ENCODE measurements at regions not wholly inside any gene's neighbourhood (a gene's known extent, or its start where the extent isn't known, plus 50 kb on each side); places are given as distances from the start of the nearest gene placed in this dataset.
A peak's percentile ranks its signal among the peaks of the same experiment; 100 is the strongest.

GRCh38 chr15:77557564-77557963, 75.1 kb downstream of the LINGO1 start:
- DNase-seq, result no peak

GRCh38 chr15:77557144-77557543, 75.6 kb downstream of the LINGO1 start:
- DNase-seq, result no peak

DNA sequence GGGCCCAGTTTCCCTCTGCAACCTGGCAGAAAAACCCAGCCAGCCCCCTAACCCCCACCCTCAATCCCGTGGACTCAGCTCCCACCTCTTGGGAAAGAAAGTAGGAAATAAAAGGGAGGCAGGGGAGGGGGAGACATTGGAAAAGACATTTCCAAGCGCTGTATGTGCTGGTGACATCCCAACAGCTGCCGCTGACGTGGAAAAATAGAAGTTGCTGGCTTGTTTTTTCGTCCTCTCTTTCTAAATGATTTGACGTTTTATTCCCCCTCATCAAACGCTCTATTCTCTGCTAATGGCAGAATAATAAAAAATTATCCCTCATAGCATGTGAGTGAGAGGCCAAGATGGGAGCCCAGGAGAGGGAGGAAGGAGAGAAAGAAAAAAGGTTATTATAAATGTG, 76.1 kb downstream of the LINGO1 start:
- no peak for DNase-seq

- DNase-seq, result no peak
These were observed 77.5 kb downstream of the LINGO1 start for GRCh38 chr15:77555232-77555631.

DNA sequence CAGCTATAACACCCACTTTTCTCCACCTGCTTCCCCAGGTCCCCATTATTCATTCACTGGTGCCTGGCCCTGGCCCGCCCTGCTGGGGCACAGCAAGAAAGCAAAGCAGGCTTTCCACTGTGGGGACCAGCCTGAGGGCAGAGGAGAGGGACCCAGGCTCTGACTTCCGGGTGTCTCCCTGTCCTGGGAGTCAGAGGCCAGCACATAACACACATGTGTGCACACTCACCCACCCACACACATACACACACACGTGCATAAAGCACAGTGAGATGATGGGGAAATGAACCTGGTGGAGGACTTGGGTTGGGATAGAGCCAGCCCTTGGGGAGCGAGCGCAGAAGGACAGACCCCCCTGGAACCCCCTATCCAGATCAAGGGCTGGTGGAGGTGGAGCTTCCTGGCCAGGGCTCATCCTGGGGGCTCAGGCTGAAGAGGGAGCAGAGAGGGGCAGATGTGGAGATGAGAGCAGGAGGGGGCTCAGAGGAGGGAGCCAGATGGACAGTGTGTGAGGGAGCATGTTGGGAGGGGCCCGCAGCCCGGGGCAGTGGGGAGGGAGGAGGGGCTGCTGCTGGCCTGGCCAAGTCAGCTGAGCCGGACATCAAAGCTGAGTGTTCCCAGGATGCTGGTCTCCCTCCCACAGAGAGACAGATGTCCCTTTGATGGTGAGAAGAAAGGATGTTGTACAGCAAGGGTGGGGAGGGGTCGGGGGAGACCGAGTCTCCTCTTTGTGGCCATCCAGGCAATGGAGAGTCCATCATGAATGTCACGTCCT, 78.2 kb downstream of the LINGO1 start:
- DNase-seq, result no peak

DNA sequence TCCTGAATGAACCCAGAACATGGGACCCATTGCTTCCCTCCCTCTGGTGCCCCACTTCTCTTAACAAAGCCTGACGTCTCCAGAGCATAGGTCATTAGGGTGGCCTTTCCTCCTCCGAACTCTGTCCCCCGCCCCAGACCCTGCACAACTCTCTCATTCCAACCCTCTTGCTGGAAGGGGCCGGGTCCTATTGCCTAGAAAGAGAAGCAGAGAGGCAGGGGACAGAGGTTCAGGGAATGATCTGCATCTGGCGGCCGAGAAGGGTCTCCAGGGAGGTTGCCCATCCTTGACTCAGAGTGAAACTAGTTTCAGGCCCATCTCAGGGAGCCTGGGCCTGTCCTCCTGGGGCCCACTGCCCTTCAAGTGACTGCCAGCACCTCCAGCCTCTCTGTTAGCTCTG, 79.0 kb downstream of the LINGO1 start:
- DNase-seq, result no peak

DNA sequence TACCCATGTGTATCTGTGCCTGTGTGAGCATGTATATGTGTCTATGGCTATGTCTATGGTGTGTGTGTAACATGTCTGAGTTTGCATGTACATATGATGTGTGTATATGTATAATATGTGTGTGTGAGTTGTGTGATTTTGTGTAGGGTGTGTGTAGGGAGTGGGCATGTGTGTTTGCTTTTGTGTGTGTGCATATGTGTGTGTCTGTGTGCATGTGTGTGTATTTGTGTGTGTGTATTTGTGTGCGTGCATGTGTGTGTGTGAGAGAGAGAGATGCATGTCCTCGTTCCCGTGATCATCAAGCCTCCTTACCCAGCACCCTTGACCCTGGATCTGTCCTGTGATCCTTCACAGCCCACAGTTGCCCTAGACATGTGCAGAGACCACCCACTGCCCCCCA, 79.5 kb downstream of the LINGO1 start:
- no peak for DNase-seq

DNA sequence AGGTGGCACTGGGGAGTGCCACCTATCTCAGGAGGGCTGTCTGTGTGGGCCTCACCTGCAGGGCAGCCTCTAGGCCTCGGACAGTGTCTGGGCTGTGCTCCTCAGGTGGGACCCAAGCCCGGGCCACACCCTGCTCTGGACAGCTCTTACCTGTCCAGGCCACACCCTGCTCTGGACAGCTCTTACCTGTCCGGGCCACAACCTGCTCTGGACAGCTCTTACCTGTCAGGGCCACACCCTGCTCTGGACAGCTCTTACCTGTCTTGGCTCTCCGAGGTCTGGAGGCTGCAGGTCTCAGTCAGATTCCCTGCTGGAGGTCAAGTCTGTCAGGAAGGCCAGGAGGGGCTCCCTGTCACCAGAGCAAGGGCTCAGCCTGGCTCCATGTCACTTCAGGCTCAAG, 80.6 kb downstream of the LINGO1 start:
- DNase-seq, result no peak

GRCh38 chr15:77550301-77551251, 82.1 kb downstream of the LINGO1 start:
- DNase-seq, result no peak

GRCh38 chr15:77549576-77550288, 83.0 kb downstream of the LINGO1 start:
- no peak for DNase-seq

DNA sequence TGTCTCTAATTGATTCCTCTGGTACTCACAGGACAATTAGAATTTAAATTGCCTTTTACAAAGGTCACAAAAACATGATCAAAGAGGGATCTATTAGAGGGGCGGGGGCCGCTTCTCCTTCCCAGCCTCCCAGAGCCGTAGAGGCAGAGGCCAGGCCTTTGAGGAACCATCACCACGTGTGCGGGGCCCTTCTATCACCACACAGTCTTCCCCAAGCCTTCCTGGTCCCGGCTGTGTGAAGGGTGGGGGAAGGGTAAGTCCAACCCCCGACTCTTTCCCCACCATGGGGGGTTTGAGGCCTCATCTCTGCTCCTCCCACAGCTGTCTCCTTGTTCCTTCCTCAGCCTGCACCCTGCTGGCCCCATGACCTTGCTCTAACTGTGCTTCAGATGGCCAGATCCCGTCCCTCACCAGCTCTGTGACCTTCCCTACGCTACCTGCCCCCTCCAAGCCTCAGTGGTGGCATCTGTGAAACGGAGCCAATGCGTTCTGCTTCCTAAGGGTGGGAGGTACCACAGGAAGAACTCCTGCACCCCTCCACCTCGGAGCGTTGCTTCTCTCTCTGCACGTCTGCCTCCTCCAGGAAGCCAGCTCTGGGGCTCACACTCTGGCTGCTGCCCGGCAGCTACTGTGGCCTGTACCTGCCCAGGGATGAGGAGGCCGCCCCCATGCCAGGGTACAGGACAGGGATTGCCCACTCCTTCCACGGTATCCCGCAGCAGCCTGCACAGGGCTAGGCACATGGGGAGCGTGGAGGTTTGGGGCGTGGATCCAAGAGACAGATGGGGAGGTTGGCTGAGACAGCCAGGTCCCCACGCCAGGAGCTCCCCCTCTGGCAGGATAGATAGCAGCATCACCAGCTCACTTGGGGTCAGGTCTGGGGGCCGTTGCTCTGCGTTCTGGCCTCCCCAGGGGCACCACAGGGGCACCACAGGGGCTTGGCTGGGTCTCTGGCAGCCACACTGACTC, 83.8 kb downstream of the LINGO1 start:
- no peak for DNase-seq

DNA sequence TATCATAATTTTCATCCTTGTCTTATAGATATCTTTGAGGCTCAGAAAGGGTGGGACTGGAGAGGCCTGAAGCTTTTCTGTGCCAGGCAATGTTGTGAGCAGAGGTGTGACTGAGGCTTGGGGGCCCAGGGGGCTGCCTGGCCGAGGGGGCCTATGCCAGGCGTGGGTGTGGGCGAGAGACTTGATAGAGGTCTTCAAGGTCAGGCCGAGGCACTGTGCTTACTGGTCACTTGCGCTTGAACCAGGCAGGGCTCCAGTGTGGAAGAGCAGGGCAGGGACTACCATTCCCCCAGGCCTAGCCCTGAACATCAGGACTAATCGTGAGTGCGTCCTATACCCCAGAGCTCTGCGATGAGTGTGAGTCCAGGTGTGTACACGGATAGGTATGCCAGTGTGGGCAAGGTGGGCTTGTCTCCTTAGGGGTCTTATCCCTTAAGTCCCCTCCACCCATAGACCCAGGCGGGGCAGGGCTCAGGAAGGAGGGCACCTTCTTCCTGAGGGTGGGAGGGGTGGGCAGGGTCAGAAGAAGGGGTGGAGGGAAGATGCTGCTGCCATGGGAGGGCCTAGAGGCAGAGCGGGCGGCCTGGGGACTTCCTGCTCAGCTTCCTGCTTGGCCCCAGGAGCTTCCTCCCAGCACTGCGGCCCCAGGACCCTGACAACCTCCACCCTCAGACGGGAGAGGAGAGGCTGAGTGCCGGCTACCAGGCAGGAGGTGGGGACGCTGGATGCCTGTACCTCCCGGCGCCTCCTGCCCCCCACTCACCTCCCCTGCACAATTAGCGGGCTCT, 84.7 kb downstream of the LINGO1 start:
- DNase-seq, result no peak

- no peak for DNase-seq
These were observed 85.8 kb downstream of the LINGO1 start for GRCh38 chr15:77546870-77547269.

- DNase-seq, result peak; percentile 27
These were observed 86.6 kb downstream of the LINGO1 start for GRCh38 chr15:77546050-77546501.

DNA sequence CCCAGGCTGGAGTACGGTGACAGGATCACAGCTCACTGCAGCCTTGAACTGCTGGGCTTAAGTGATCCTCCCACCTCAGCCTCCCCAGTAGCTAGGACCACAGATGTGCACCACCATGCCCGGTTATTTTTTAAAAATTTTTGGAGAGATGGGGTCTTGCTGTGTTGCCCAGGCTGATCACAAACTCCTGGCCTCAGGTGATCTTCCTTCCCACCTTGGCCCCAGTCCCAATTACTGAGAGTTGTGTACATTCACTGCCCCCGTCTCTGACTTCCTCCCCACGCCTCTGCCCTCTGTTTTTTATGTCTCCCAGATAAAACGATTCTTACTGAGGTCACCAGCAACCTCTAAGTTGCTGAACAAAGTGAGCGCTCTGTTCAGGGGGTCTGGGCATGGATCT, 87.7 kb downstream of the LINGO1 start:
- peak; percentile 7 for DNase-seq

DNA sequence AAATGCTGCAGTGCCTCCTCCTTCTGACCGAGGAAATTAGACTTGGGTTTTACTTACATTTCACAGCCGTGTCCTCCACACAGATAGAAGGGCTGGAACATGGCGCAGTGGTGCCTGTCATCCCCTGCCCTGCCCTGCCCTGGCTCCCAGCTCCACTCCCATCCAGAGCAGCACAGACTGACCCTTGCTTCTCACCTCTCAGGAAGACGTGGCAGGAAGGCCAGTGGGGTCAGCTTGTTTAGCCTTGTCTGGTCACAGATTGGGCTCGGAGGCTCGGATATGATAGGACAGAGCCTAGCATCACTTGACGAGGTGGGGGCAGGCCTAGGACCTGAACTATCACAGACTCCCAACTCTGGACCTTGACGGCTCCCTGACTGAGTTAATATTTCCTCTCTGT, 88.5 kb downstream of the LINGO1 start:
- DNase-seq, result peak; percentile 31

DNA sequence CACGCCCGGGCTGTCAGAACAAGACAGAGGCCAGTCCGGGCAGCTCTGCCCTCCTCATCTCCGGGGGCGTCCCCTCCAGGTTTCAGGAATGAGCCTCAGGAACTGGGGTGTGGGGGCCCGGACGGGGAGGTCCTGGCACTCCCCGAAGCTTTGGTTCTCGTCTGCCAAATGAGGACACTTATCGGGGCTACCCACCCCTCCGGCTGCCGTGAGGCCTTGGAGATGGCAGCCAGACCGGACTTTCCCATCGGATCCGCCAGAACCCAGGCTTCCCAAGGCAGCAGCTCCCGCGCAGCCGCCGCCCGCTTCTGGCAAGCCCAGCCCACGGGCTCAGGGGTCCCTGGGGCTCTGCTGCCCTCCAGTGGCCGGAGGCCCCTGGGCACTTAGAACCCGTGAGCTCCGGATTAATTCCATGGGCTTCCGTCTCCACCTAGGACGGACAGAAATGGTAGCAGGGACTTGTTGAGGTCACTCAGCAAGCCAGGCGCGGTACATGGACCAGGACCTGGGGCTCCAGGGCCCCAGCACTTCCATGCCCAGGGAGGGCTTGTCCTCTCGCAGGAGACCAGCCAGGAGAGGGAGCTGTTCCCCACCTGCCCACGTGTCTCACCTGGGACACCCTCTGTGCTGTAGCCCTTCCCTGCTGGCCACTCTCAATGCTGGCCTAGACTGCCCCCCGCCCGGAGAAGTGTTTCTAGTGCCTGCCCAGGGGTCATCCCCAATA, 89.4 kb downstream of the LINGO1 start:
- DNase-seq, result peak; percentile 93

DNA sequence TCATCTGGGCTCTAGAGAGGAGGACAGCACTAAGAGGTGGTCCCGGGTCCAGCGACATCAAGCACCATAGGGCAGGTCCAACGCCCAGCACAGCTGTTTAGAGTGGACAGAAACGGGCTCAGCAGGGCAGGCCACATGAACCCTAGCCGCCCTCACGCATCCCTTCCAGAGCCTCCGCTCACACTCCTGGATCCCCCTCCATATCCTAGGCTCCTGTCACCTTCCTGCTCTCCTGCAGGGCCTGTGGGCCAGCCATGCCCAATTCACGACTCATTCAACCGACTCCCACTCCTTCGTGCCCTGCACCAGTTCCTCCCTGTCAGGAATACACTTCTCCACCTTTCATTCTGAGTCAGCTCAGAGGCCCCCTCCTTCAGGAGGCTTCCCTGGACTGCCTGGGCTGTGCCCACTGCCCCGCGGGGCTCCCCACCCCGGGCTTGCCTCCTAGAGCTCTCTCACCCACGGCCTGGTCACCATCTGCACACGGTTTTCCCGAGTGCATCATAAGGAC, 90.2 kb downstream of the LINGO1 start:
- peak; percentile 34 for DNase-seq

DNA sequence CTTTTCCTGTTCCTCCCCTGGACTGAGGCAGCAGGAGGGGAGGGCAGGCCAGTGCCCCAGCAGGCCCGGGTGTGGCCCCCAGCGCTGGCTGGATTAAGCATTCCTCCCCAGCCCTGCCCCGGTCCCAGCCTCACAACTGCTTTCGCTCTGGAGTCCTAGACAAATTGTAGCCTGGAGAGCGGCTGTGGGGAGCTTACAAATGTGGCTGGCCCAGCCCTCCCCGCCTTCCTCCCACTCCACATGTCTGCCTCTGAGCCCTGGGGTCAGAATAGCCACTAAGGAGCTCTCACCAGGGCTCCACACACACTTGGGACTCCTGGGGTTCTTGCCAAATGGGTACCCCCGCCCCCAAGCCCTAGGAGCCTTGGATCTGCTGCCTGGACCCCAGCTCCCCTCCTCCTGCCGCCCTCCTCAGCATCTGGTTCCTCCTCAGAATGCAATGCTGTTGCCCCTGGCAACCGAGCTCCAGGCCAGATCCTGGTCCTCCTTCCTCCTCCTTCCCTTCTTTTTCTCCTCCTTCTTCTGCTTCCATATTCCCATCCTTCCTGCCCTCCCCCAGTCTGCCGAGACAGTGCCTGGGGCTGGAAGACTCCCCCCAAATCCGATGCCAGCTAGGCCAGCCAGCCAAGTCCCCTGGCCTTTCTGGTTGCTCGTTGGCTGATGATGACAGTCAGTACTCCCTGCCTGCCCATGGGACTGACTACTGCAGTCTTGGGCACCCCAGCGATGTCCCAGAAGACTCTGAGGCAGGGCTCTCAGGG, 91.1 kb downstream of the LINGO1 start:
- DNase-seq, result peak; percentile 86

Data from left hindlimb (tissue), 1 donor.